Neural cell (in vitro differentiated cells): ENCODE measurements at regions not wholly inside any gene's neighbourhood (a gene's known extent, or its start where the extent isn't known, plus 50 kb on each side); places are given as distances from the start of the nearest gene placed in this dataset.

Source experiments
- H2AFZ ChIP-seq: fragments of 200-600, 300-800 bp; sonication (generic), shearing (Covaris generic); 2 replicates; pipeline ENCODE4 v1.6.0; 2014; ENCODE audit warnings: low read depth, mild to moderate bottlenecking, antibody characterized with exemption, low read length, moderate library complexity
- H3F3A ChIP-seq: fragments of 200-600 bp; shearing (Covaris generic); 2 replicates; pipeline ENCODE4 v1.6.1; 2016; ENCODE audit warnings: mild to moderate bottlenecking, moderate library complexity, mixed read lengths, antibody characterized with exemption, low read length; ENCODE audit not compliant: insufficient read depth, poor library complexity, severe bottlenecking
- H3K27ac ChIP-seq: fragments of 200-600, 300-800 bp; sonication (generic), shearing (Covaris generic); 2 replicates; pipeline ENCODE4 v1.5.1; 2014; ENCODE audit warnings: mild to moderate bottlenecking, low read length, moderate library complexity
- H3K27me3 ChIP-seq: fragments of 300-800, 200-600 bp; sonication (generic), shearing (Covaris generic); 2 replicates; pipeline ENCODE4 v1.6.0; 2014; ENCODE audit warnings: mild to moderate bottlenecking, low read depth, low read length, moderate library complexity; ENCODE audit not compliant: insufficient read depth
- H3K36me3 ChIP-seq: fragments of 300-800, 200-600 bp; sonication (generic), shearing (Covaris generic); 2 replicates; pipeline ENCODE4 v1.5.1; 2014; ENCODE audit warnings: mild to moderate bottlenecking, antibody characterized with exemption, low read length, moderate library complexity; ENCODE audit not compliant: insufficient read depth
- H3K4me2 ChIP-seq: fragments of 300-800, 200-600 bp; sonication (generic), shearing (Covaris generic); 2 replicates; pipeline ENCODE4 v1.6.0; 2014; ENCODE audit warnings: mild to moderate bottlenecking, low read length
- H3K4me3 ChIP-seq: fragments of 300-800, 200-600 bp; sonication (generic), shearing (Covaris generic); 2 replicates; pipeline ENCODE4 v1.5.1; 2014; ENCODE audit warnings: mild to moderate bottlenecking, low read length, moderate library complexity
- H3K79me2 ChIP-seq: fragments of 200-600 bp; shearing (Covaris generic); replicated peaks from 2 replicates; pipeline ENCODE4 v1.6.0; 2014; ENCODE audit warnings: mild to moderate bottlenecking, low read length, moderate library complexity; ENCODE audit not compliant: insufficient read depth
- H3K9ac ChIP-seq: fragments of 300-800, 200-600 bp; sonication (generic), shearing (Covaris generic); 2 replicates; pipeline ENCODE4 v1.6.1; 2016; ENCODE audit warnings: mild to moderate bottlenecking, low read length, mixed read lengths
- H3K9me2 ChIP-seq: fragments of 200-600 bp; shearing (Covaris generic); 2 replicates; pipeline ENCODE4 v1.6.1; 2016; ENCODE audit warnings: mild to moderate bottlenecking, low read length, mixed read lengths; ENCODE audit not compliant: insufficient read depth
- H3K9me3 ChIP-seq: fragments of 200-600, 300-800 bp; sonication (generic), shearing (Covaris generic); 2 replicates; pipeline ENCODE4 v1.6.1; 2016; ENCODE audit warnings: mild to moderate bottlenecking, mixed run types, low read length, moderate library complexity, mixed read lengths
- H4K20me1 ChIP-seq: fragments of 200-600 bp; shearing (Covaris generic); 2 replicates; pipeline ENCODE4 v1.6.1; 2016; ENCODE audit warnings: mild to moderate bottlenecking, mixed run types; ENCODE audit not compliant: insufficient read depth
- EP300 ChIP-seq: fragments of 450-650 bp; conservative IDR thresholded peaks from 2 replicates; pipeline ENCODE4 v1.6.1; 2014; ENCODE audit warnings: antibody characterized with exemption, mild to moderate bottlenecking, moderate library complexity; ENCODE audit not compliant: poor library complexity, severe bottlenecking
- EZH2 ChIP-seq: fragments of 200-600, 300-800 bp; shearing (Covaris generic), sonication (generic); IDR thresholded peaks from 2 replicates; pipeline ENCODE4 v1.6.1; 2014; ENCODE audit warnings: antibody characterized with exemption, low read length, borderline replicate concordance, mild to moderate bottlenecking; ENCODE audit not compliant: insufficient read depth, poor library complexity, severe bottlenecking
- MXI1 ChIP-seq: fragments of 450-650 bp; conservative IDR thresholded peaks from 2 replicates; pipeline ENCODE4 v1.6.1; 2014; ENCODE audit warnings: antibody characterized with exemption, mild to moderate bottlenecking; ENCODE audit not compliant: poor library complexity, severe bottlenecking
- POLR2AphosphoS5 ChIP-seq: IDR thresholded peaks from 2 replicates; pipeline ENCODE4 v1.6.1; 2012
- RAD21 ChIP-seq: fragments of 450-650 bp; conservative IDR thresholded peaks from 2 replicates; pipeline ENCODE4 v1.6.1; 2014; ENCODE audit warnings: antibody characterized with exemption, mild to moderate bottlenecking, moderate library complexity
- SMC3 ChIP-seq: fragments of 450-650 bp; conservative IDR thresholded peaks from 2 replicates; pipeline ENCODE4 v1.6.1; 2014; ENCODE audit warnings: antibody characterized with exemption, mild to moderate bottlenecking, moderate library complexity; ENCODE audit not compliant: poor library complexity
- TAF1 ChIP-seq: IDR thresholded peaks from 2 replicates; pipeline ENCODE4 v1.6.1; 2012; ENCODE audit warnings: low read depth
- TF ChIP-seq, protein P1 (sequence below): IDR thresholded peaks from 2 replicates; pipeline ENCODE4 v1.6.1; 2012; ENCODE audit warnings: borderline replicate concordance
- TF ChIP-seq, protein P2 (sequence below): fragments of 450-650 bp; IDR thresholded peaks from 2 replicates; pipeline ENCODE4 v1.5.1; 2014; ENCODE audit warnings: antibody characterized with exemption, mild to moderate bottlenecking, moderate library complexity; ENCODE audit not compliant: poor library complexity, severe bottlenecking

DNA sequence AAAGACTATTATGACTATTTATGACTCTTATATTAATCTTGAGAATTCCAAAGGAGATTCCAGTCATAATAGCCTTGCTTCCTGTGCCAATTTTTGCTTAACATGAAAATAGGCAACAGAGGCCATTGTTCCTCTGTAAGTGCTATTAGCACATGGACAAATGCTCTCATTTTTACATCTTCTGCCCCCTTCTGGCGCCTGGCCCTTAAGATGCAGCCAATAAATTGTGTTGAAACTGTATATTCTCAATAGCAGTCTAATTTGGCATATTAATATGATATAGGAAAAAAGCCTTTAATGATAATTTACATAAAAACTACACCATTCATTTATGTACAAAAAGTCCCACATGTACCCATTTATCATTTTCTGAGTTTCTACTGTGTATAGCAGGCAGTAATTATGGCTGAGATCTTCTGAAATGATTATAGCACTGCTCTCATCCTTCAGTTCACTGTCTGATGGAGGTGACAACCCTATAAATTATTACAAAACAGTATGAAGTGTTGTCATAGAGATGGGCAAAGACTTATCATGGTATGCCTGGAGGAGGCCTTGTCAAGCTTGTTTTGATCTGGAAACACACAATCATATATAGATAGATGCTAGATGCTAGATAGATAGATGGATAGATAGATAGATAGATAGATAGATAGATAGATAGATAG lies 613.3 kb downstream of the TSN start:
- no peak for TF ChIP-seq TAF1
- no peak for TF ChIP-seq MXI1
- TF ChIP-seq, protein P1, sequence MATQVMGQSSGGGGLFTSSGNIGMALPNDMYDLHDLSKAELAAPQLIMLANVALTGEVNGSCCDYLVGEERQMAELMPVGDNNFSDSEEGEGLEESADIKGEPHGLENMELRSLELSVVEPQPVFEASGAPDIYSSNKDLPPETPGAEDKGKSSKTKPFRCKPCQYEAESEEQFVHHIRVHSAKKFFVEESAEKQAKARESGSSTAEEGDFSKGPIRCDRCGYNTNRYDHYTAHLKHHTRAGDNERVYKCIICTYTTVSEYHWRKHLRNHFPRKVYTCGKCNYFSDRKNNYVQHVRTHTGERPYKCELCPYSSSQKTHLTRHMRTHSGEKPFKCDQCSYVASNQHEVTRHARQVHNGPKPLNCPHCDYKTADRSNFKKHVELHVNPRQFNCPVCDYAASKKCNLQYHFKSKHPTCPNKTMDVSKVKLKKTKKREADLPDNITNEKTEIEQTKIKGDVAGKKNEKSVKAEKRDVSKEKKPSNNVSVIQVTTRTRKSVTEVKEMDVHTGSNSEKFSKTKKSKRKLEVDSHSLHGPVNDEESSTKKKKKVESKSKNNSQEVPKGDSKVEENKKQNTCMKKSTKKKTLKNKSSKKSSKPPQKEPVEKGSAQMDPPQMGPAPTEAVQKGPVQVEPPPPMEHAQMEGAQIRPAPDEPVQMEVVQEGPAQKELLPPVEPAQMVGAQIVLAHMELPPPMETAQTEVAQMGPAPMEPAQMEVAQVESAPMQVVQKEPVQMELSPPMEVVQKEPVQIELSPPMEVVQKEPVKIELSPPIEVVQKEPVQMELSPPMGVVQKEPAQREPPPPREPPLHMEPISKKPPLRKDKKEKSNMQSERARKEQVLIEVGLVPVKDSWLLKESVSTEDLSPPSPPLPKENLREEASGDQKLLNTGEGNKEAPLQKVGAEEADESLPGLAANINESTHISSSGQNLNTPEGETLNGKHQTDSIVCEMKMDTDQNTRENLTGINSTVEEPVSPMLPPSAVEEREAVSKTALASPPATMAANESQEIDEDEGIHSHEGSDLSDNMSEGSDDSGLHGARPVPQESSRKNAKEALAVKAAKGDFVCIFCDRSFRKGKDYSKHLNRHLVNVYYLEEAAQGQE = no peak
- TF ChIP-seq SMC3 = no peak
- peak; percentile 83 for TF ChIP-seq POLR2AphosphoS5
- TF ChIP-seq, protein P2, sequence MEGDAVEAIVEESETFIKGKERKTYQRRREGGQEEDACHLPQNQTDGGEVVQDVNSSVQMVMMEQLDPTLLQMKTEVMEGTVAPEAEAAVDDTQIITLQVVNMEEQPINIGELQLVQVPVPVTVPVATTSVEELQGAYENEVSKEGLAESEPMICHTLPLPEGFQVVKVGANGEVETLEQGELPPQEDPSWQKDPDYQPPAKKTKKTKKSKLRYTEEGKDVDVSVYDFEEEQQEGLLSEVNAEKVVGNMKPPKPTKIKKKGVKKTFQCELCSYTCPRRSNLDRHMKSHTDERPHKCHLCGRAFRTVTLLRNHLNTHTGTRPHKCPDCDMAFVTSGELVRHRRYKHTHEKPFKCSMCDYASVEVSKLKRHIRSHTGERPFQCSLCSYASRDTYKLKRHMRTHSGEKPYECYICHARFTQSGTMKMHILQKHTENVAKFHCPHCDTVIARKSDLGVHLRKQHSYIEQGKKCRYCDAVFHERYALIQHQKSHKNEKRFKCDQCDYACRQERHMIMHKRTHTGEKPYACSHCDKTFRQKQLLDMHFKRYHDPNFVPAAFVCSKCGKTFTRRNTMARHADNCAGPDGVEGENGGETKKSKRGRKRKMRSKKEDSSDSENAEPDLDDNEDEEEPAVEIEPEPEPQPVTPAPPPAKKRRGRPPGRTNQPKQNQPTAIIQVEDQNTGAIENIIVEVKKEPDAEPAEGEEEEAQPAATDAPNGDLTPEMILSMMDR = peak; percentile 34
- TF ChIP-seq EP300 = peak; percentile 86
- peak; percentile 26 for TF ChIP-seq RAD21
- no peak for TF ChIP-seq EZH2
- Histone ChIP-seq H2AFZ (no peak overlapping the region), H3K27ac (peak overlapping the region; percentile 41), H3K79me2 (no peaks in the 10 kb centered on the region), H3K9me3 (no peaks in the 10 kb centered on the region), H3F3A (no peaks in the 10 kb centered on the region), H3K36me3 (no peaks in the 10 kb centered on the region), H4K20me1 (no peaks in the 10 kb centered on the region), H3K4me3 (no peak overlapping the region), H3K9ac (no peak overlapping the region), H3K27me3 (no peaks in the 10 kb centered on the region), H3K9me2 (no peaks in the 10 kb centered on the region), H3K4me2 (no peak overlapping the region)

DNA sequence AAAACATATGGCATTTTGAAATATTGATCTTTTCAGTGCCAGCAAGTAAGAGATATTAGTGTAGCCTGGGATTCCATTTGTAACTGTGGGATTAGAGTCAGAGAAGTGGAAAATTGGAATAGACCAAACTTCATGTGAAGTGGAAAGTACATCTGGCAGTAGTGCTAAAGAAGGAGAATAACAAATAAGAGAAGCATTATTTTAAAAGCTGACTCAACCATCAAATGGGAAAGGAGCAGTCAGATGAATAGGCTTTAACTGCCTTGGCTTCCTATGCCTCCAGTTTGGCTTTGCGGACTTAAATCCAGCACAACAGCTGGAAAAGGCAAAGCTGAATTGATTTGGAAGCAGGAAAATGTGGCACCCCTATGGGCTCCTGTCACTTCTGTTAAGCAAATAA lies 623.1 kb downstream of the TSN start:
- TF ChIP-seq, protein P2 = no peak
- Histone ChIP-seq H3K9me2 (no peaks in the 10 kb centered on the region), H3F3A (no peaks in the 10 kb centered on the region), H3K9ac (no peak overlapping the region), H4K20me1 (no peaks in the 10 kb centered on the region), H3K4me3 (no peak overlapping the region), H3K9me3 (no peaks in the 10 kb centered on the region), H3K27ac (no peak overlapping the region), H3K79me2 (no peaks in the 10 kb centered on the region), H3K36me3 (no peaks in the 10 kb centered on the region), H3K4me2 (no peak overlapping the region), H2AFZ (no peak overlapping the region), H3K27me3 (no peaks in the 10 kb centered on the region)
